ENCODE measurements at regions not wholly inside any gene's neighbourhood (a gene's known extent, or its start where the extent isn't known, plus 50 kb on each side); places are given as distances from the start of the nearest gene placed in this dataset.

- no peak for DNase-seq
Measured at GRCh38 chr6:4613381-4613780, 162.8 kb upstream of the CDYL start.

GRCh38 chr6:4612636-4613171 is 163.5 kb upstream of the CDYL start:
- no peak for DNase-seq

- DNase-seq, result no peak
Measured at GRCh38 chr6:4611429-4612129, 164.6 kb upstream of the CDYL start.

GRCh38 chr6:4610256-4610655 is 165.9 kb upstream of the CDYL start:
- peak; percentile 71 for DNase-seq

- no peak for DNase-seq
Measured at GRCh38 chr6:4608361-4609115, 167.7 kb upstream of the CDYL start.

GRCh38 chr6:4607793-4608192 is 168.4 kb upstream of the CDYL start:
- DNase-seq, result no peak

GRCh38 chr6:4606821-4607704 is 169.1 kb upstream of the CDYL start:
- DNase-seq, result peak; percentile 91

GRCh38 chr6:4606016-4606415 is 170.2 kb upstream of the CDYL start:
- no peak for DNase-seq

- peak; percentile 54 for DNase-seq
Measured at GRCh38 chr6:4603856-4604369, 172.3 kb upstream of the CDYL start.

- DNase-seq, result peak; percentile 98
Measured at GRCh38 chr6:4603291-4603690, 172.9 kb upstream of the CDYL start.

- peak; percentile 92 for DNase-seq
Measured at GRCh38 chr6:4599924-4600323, 176.3 kb upstream of the CDYL start.

- DNase-seq, result no peak
Measured at GRCh38 chr6:4598384-4598995, 177.7 kb upstream of the CDYL start.

- no peak for DNase-seq
Measured at GRCh38 chr6:4593951-4594350, 182.3 kb upstream of the CDYL start.

- DNase-seq, result no peak
Measured at GRCh38 chr6:4592026-4592425, 184.2 kb upstream of the CDYL start.

- no peak for DNase-seq
Measured at GRCh38 chr6:4591218-4591617, 185.0 kb upstream of the CDYL start.

GRCh38 chr6:4589295-4589694 is 186.9 kb upstream of the CDYL start:
- no peak for DNase-seq

- no peak for DNase-seq
Measured at GRCh38 chr6:4588581-4588980, 187.6 kb upstream of the CDYL start.

GRCh38 chr6:4588163-4588562 is 188.0 kb upstream of the CDYL start:
- no peak for DNase-seq

GRCh38 chr6:4587171-4587570 is 189.0 kb upstream of the CDYL start:
- DNase-seq, result no peak

GRCh38 chr6:4586469-4586859 is 189.7 kb upstream of the CDYL start:
- DNase-seq, result no peak

GRCh38 chr6:4585682-4586468 is 190.3 kb upstream of the CDYL start:
- no peak for DNase-seq

- DNase-seq, result no peak
Measured at GRCh38 chr6:4584801-4585200, 191.4 kb upstream of the CDYL start.

All from EL (cell line).